ENCODE measurements at regions not wholly inside any gene's neighbourhood (a gene's known extent, or its start where the extent isn't known, plus 50 kb on each side); places are given as distances from the start of the nearest gene placed in this dataset.

GRCh38 chr11:97641988-97642387, 1252.2 kb downstream of the JRKL start:
- TF ChIP-seq CTCF (IDR thresholded peaks at IDR 0.05; ENCODE audit: low read depth, low read length), result no peak
- TF ChIP-seq EZH2phosphoT487 (IDR thresholded peaks at IDR 0.05; ENCODE audit: low read depth), result no peak

Data from OCI-LY3 (cell line).